Breast epithelium (tissue), 4 donors: ENCODE measurements at regions not wholly inside any gene's neighbourhood (a gene's known extent, or its start where the extent isn't known, plus 50 kb on each side); places are given as distances from the start of the nearest gene placed in this dataset.
"Not testable (repeated sequence)": the region's sequence is repeated elsewhere in the genome, so short reads cannot be mapped to it uniquely, and the experiment has no call there.

Experiments
- DNase-seq, 2 donors: peaks; one replicate each; pipeline ENCODE4 v3.0.0-alpha.2; 2019; ENCODE audit warnings: low spot score in 2 of 2
- H3K27ac ChIP-seq, 2 donors: fragments of 200-600 bp; sonication (generic) in 1 of 2; one replicate each; pipeline ENCODE4 v1.5.1; 2016 to 2019; ENCODE audit warnings: mild to moderate bottlenecking in 1 of 2
- H3K27me3 ChIP-seq, 2 donors: fragments of 200-600 bp; sonication (generic) in 1 of 2; one replicate each; pipeline versions ENCODE4 v1.5.1 to v1.6.0; 2017 to 2019; ENCODE audit warnings: control low read depth in 1 of 2, mild to moderate bottlenecking in 1 of 2
- H3K36me3 ChIP-seq: fragments of 200-600 bp; one replicate; pipeline ENCODE4 v1.5.1; 2019
- H3K4me1 ChIP-seq, 2 donors: fragments of 200-600 bp; sonication (generic); one replicate each; pipeline ENCODE4 v1.5.1; 2016 to 2019; ENCODE audit warnings: control low read depth in 1 of 2
- H3K4me3 ChIP-seq, 3 donors: fragments of 200-600 bp; sonication (generic); 1 replicate in 2 of 3; 2 replicates in 1 of 3; pipeline ENCODE4 v1.5.1; 2016 to 2019; ENCODE audit warnings: mild to moderate bottlenecking in 3 of 3, moderate library complexity in 2 of 3
- H3K9me3 ChIP-seq, 2 donors: fragments of 200-600 bp; sonication (generic) in 1 of 2; one replicate each; pipeline ENCODE4 v1.5.1; 2016 to 2019; ENCODE audit warnings: control low read depth in 1 of 2
- POLR2A ChIP-seq: fragments of 450-650 bp; IDR thresholded peaks from one replicate; pipeline ENCODE4 v1.6.1; 2016; ENCODE audit warnings: antibody characterized with exemption, mild to moderate bottlenecking, moderate library complexity
- POLR2AphosphoS5 ChIP-seq, 3 donors: sonication (generic); formaldehyde crosslinking; IDR thresholded peaks; one replicate each; pipeline ENCODE4 v1.6.1; 2017; ENCODE audit warnings: antibody characterized with exemption in 3 of 3
- intact Hi-C: fragments of 100-400 bp; cut with DNase I; formaldehyde crosslinking; loops from one replicate; pipeline ENCODE4 v1.15.1; 2023; ENCODE audit warnings: low total_unique reads
- TF ChIP-seq, protein P1 (sequence below), 3 donors: fragments of 450-650 bp; IDR thresholded peaks; one replicate each; pipeline ENCODE4 v1.5.1; 2016 to 2017; ENCODE audit warnings: antibody characterized with exemption in 3 of 3, mild to moderate bottlenecking in 3 of 3, moderate library complexity in 3 of 3

DNA sequence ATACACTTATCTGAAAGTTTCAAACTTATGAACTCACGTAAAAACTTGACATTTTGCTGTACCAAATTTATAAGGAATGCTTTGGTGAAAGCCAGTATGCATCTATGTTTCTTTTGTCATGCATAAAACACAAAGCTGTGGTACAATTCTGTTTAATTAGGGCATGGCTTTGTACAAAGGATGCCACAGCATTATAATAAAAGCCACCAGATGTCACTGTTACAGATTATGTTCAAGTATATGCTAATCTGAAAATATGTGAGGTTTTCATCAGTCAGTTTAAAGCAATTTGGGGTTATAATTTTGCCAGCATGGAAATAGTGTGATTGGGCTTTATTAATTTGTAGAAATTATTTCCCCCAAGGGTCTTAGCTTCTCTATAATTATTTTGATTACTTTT, 69.0 kb downstream of the ATOH1 start:
- H3K27ac ChIP-seq: no peak overlapping the region
- intact Hi-C loops: no loop called here
- H3K4me1 ChIP-seq: no peaks in the 10 kb centered on the region
- H3K27me3 ChIP-seq: no peaks in the 10 kb centered on the region
- no peak for TF ChIP-seq POLR2AphosphoS5 (IDR thresholded peaks at IDR 0.05)
- TF ChIP-seq, protein P1, sequence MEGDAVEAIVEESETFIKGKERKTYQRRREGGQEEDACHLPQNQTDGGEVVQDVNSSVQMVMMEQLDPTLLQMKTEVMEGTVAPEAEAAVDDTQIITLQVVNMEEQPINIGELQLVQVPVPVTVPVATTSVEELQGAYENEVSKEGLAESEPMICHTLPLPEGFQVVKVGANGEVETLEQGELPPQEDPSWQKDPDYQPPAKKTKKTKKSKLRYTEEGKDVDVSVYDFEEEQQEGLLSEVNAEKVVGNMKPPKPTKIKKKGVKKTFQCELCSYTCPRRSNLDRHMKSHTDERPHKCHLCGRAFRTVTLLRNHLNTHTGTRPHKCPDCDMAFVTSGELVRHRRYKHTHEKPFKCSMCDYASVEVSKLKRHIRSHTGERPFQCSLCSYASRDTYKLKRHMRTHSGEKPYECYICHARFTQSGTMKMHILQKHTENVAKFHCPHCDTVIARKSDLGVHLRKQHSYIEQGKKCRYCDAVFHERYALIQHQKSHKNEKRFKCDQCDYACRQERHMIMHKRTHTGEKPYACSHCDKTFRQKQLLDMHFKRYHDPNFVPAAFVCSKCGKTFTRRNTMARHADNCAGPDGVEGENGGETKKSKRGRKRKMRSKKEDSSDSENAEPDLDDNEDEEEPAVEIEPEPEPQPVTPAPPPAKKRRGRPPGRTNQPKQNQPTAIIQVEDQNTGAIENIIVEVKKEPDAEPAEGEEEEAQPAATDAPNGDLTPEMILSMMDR (IDR thresholded peaks at IDR 0.05): no peak
- no peak for TF ChIP-seq POLR2A
- H3K4me3 ChIP-seq: no peak overlapping the region
- no peaks in the 10 kb centered on the region for H3K9me3 ChIP-seq
- DNase-seq: no peak
- H3K36me3 ChIP-seq: no peaks in the 10 kb centered on the region

DNA sequence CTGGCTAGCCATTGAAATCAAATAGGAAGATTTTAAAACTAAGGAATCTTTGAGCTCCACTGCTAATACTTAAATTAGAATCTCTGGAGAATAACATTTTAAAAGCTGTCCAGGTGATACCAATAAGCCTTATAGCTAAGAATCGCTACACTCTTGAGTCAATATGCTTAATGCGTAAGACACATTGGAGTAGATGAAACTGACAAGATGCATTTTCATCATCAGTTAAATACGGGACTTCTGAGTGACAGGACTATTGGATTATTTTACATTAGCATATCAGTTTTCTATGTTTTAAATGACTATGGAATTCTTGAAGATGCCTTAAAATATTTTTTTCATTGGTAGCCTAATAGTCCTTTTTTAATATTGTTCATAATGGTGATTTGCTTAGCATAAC, 80.2 kb downstream of the ATOH1 start:
- Histone ChIP-seq H3K4me1 (no peaks in the 10 kb centered on the region), H3K9me3 (no peaks in the 10 kb centered on the region), H3K36me3 (no peaks in the 10 kb centered on the region), H3K27ac (no peak overlapping the region), H3K4me3 (no peak overlapping the region), H3K27me3 (no peaks in the 10 kb centered on the region)
- intact Hi-C loops: no loop called here
- TF ChIP-seq POLR2AphosphoS5 (IDR thresholded peaks at IDR 0.05) (no peak), POLR2A (no peak)
- TF ChIP-seq, protein P1 (IDR thresholded peaks at IDR 0.05): no peak
- no peak for DNase-seq

DNA sequence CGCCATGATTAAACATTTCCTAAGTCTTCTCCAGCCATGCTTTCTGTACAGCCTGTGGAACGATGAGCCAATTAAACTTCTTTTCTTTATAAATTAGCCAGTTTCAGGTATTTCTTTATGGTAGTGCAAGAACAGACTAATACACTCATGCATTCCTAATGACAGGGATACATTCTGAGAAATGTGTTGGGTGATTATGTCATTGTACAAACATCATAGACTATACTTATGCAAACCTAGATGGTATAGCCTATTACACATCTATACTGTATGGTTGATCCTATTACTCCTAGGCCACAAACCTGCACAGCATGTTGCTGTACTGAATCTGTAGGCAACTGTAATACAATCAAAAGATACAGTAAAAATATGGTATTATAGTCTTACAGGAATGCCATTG, 83.1 kb downstream of the ATOH1 start:
- H3K27me3 ChIP-seq: no peaks in the 10 kb centered on the region
- intact Hi-C loops: no loop called here
- no peak for DNase-seq
- H3K4me1 ChIP-seq: no peaks in the 10 kb centered on the region
- no peaks in the 10 kb centered on the region for H3K9me3 ChIP-seq
- H3K27ac ChIP-seq: no peak overlapping the region
- H3K36me3 ChIP-seq: no peaks in the 10 kb centered on the region
- TF ChIP-seq POLR2A: no peak
- TF ChIP-seq, protein P1 (IDR thresholded peaks at IDR 0.05): no peak
- no peak overlapping the region for H3K4me3 ChIP-seq

DNA sequence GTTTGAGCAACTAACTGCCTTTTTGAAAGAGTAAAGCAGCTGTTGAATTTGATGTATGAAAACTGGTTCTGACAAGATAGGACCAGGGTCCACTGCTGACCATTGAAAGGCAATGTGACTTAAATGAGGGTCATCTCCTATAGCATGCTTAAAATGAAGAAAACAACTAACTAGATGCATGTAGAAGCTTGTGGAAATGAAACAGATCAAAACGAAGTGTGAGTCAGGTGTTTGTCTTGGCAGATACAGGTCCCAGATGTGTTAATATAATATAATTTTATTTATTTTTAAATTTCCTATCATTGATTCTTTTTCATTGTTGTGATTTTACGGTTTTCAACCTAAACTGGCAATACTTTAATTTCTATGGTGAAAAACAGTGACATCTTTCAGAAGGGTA, 83.6 kb downstream of the ATOH1 start:
- no peak overlapping the region for H3K27ac ChIP-seq
- H3K9me3 ChIP-seq: no peaks in the 10 kb centered on the region
- no peak overlapping the region for H3K4me3 ChIP-seq
- no peaks in the 10 kb centered on the region for H3K27me3 ChIP-seq
- no peak for TF ChIP-seq POLR2AphosphoS5 (IDR thresholded peaks at IDR 0.05)
- no peak for TF ChIP-seq POLR2A
- TF ChIP-seq, protein P1 (IDR thresholded peaks at IDR 0.05): no peak
- no peaks in the 10 kb centered on the region for H3K4me1 ChIP-seq
- no peaks in the 10 kb centered on the region for H3K36me3 ChIP-seq
- intact Hi-C loops: no loop called here
- DNase-seq: no peak

DNA sequence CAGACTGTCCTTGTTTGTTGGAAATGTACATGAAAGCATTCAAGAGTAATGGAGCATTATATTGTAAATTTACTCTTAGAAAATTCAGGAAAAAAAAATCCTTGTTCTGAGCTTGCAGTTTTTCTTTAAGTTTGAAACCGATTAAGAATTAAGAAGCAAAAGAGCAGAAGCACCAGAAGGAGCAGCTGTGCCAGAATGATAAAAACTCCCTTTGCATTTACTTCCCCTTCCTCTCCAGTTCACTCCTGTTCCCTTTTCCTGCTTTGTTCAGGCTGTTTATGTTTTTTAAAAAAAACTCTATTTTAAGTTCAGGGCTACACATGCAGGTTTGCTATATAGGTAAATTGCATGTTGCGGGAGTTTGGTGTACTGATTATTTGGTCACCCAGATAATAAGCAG, 90.3 kb downstream of the ATOH1 start:
- H3K36me3 ChIP-seq: no peaks in the 10 kb centered on the region
- H3K27me3 ChIP-seq: no peaks in the 10 kb centered on the region
- no peak for DNase-seq
- no peaks in the 10 kb centered on the region for H3K4me1 ChIP-seq
- no peak overlapping the region for H3K4me3 ChIP-seq
- no peak overlapping the region for H3K27ac ChIP-seq
- no peak for TF ChIP-seq POLR2AphosphoS5 (IDR thresholded peaks at IDR 0.05)
- no peak for TF ChIP-seq POLR2A
- TF ChIP-seq, protein P1 (IDR thresholded peaks at IDR 0.05): no peak
- intact Hi-C loops: no loop called here
- H3K9me3 ChIP-seq: no peaks in the 10 kb centered on the region

DNA sequence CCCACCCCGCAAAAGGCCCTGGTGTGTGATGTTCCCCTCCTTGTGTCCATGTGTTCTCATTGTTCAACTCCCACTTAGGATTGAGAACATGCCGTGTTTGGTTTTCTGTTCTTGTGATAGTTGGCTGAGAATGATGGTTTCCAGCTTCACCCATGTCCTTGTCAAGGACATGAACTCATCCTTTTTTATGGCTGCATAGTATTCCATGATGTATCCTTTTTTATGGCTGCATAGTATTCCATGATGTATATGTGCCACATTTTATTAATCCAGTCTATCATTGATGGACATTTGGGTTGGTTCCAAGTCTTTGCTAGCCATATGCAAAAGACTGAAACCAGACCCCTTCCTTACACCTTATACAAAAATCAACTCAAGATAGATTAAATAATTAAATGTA, 95.0 kb downstream of the ATOH1 start:
- intact Hi-C loops, H3K27me3 ChIP-seq, H3K4me3 ChIP-seq, H3K36me3 ChIP-seq, H3K9me3 ChIP-seq, H3K4me1 ChIP-seq, DNase-seq, H3K27ac ChIP-seq: not testable (repeated sequence)
